ENCODE measurements at regions not wholly inside any gene's neighbourhood (a gene's known extent, or its start where the extent isn't known, plus 50 kb on each side); places are given as distances from the start of the nearest gene placed in this dataset.

- TF ChIP-seq CTCF (IDR thresholded peaks at IDR 0.05) (no peak), POLR2AphosphoS5 (IDR thresholded peaks at IDR 0.05) (no peak), POLR2A (IDR thresholded peaks at IDR 0.05) (no peak)
Observed at GRCh38 chr2:153218851-153219250, 259.7 kb downstream of the RPRM start.
